ENCODE measurements at regions not wholly inside any gene's neighbourhood (a gene's known extent, or its start where the extent isn't known, plus 50 kb on each side); places are given as distances from the start of the nearest gene placed in this dataset.

- Histone ChIP-seq H3K9me3 (no peaks in the 10 kb centered on the region), H3K27ac (peak overlapping the region; percentile 31), H3K4me3 (no peak overlapping the region), H3K4me1 (no peaks in the 10 kb centered on the region), H3K36me3 (no peaks in the 10 kb centered on the region), H3K27me3 (no peaks in the 10 kb centered on the region)
- TF ChIP-seq POLR2AphosphoS5 (IDR thresholded peaks at IDR 0.05; ENCODE audit: insufficient read depth in 1 of 2, low read depth in 1 of 2) (no peak), CTCF (IDR thresholded peaks at IDR 0.05) (no peak), POLR2A (IDR thresholded peaks at IDR 0.05) (no peak)
- intact Hi-C loops (cut with DNase I): no loop called here
- DNase-seq (ENCODE audit: extremely low spot score in 2 of 2): no peak
Measured at GRCh38 chr6:121925534-121926255, 473.8 kb upstream of the HSF2 start.

- no peaks in the 10 kb centered on the region for H3K36me3 ChIP-seq
- no peaks in the 10 kb centered on the region for H3K27me3 ChIP-seq
- no peaks in the 10 kb centered on the region for H3K9me3 ChIP-seq
- TF ChIP-seq CTCF (IDR thresholded peaks at IDR 0.05) (no peak), POLR2AphosphoS5 (IDR thresholded peaks at IDR 0.05; ENCODE audit: insufficient read depth in 1 of 2, low read depth in 1 of 2) (no peak), POLR2A (IDR thresholded peaks at IDR 0.05) (no peak)
- H3K4me1 ChIP-seq: no peaks in the 10 kb centered on the region
- intact Hi-C loops (cut with DNase I): no loop called here
- H3K27ac ChIP-seq: no peak overlapping the region
- H3K4me3 ChIP-seq: no peak overlapping the region
- DNase-seq (ENCODE audit: extremely low spot score in 2 of 2): no peak
Measured at GRCh38 chr6:121929301-121929700, 470.2 kb upstream of the HSF2 start.

- no peak for DNase-seq (ENCODE audit: extremely low spot score in 2 of 2)
- Histone ChIP-seq H3K36me3 (no peaks in the 10 kb centered on the region), H3K4me1 (no peaks in the 10 kb centered on the region), H3K4me3 (peak overlapping the region in 1 of 2 donors; percentile 20), H3K27me3 (no peaks in the 10 kb centered on the region), H3K27ac (peak overlapping the region; percentile 44), H3K9me3 (no peaks in the 10 kb centered on the region)
- peak in 1 of 2 donors; percentile 18 for TF ChIP-seq POLR2AphosphoS5 (IDR thresholded peaks at IDR 0.05; ENCODE audit: insufficient read depth in 1 of 2, low read depth in 1 of 2)
- TF ChIP-seq POLR2A (IDR thresholded peaks at IDR 0.05): no peak
- intact Hi-C loops (cut with DNase I): no loop called here
Measured at GRCh38 chr6:121932076-121932991, 467.1 kb upstream of the HSF2 start.

GRCh38 chr6:121934451-121934850, 465.0 kb upstream of the HSF2 start:
- Histone ChIP-seq H3K27ac (no peak overlapping the region), H3K4me3 (no peak overlapping the region), H3K4me1 (no peaks in the 10 kb centered on the region), H3K36me3 (no peaks in the 10 kb centered on the region), H3K9me3 (no peaks in the 10 kb centered on the region), H3K27me3 (no peaks in the 10 kb centered on the region)
- intact Hi-C loops (cut with DNase I): no loop called here
- no peak for DNase-seq (ENCODE audit: extremely low spot score in 2 of 2)
- no peak for TF ChIP-seq POLR2AphosphoS5 (IDR thresholded peaks at IDR 0.05; ENCODE audit: insufficient read depth in 1 of 2, low read depth in 1 of 2)

GRCh38 chr6:121940728-121941127, 458.7 kb upstream of the HSF2 start:
- Histone ChIP-seq H3K4me3 (no peak overlapping the region), H3K9me3 (no peaks in the 10 kb centered on the region), H3K4me1 (no peaks in the 10 kb centered on the region), H3K36me3 (no peaks in the 10 kb centered on the region), H3K27me3 (no peaks in the 10 kb centered on the region), H3K27ac (no peak overlapping the region)
- no peak for DNase-seq (ENCODE audit: extremely low spot score in 2 of 2)
- intact Hi-C loops (cut with DNase I): no loop called here
- TF ChIP-seq CTCF (IDR thresholded peaks at IDR 0.05): no peak
- no peak for TF ChIP-seq POLR2A (IDR thresholded peaks at IDR 0.05)
- TF ChIP-seq POLR2AphosphoS5 (IDR thresholded peaks at IDR 0.05; ENCODE audit: insufficient read depth in 1 of 2, low read depth in 1 of 2): no peak

Data from vagina (tissue), 2 donors.